Stimulated activated CD8-positive, alpha-beta memory T cell treated with anti-CD3 and anti-CD28 coated beads, Interleukin-15, amount 100 ng/mL, for 4 hours (primary cell): ENCODE measurements at regions not wholly inside any gene's neighbourhood (a gene's known extent, or its start where the extent isn't known, plus 50 kb on each side); places are given as distances from the start of the nearest gene placed in this dataset.
"Not testable (repeated sequence)": the region's sequence is repeated elsewhere in the genome, so short reads cannot be mapped to it uniquely, and the experiment has no call there.

Experiments used
- DNase-seq, 2 donors: peaks; one replicate each; pipeline ENCODE4 v3.0.0-alpha.2; 2020; ENCODE audit warnings: low read depth in 2 of 2

GRCh38 chr14:19126269-19127051 lies 159.2 kb downstream of the POTEM start:
- DNase-seq: not testable (repeated sequence)

GRCh38 chr14:19127664-19128435 lies 160.6 kb downstream of the POTEM start:
- DNase-seq: not testable (repeated sequence)

GRCh38 chr14:19131553-19131952 lies 164.3 kb downstream of the POTEM start:
- not testable (repeated sequence) for DNase-seq

- not testable (repeated sequence) for DNase-seq
Measured at GRCh38 chr14:19132013-19132835, 165.0 kb downstream of the POTEM start.

GRCh38 chr14:19132836-19133120 lies 165.5 kb downstream of the POTEM start:
- not testable (repeated sequence) for DNase-seq

GRCh38 chr14:19157106-19157709 lies 190.0 kb downstream of the POTEM start:
- DNase-seq: not testable (repeated sequence)

GRCh38 chr14:19158012-19158411 lies 190.8 kb downstream of the POTEM start:
- DNase-seq: not testable (repeated sequence)

- not testable (repeated sequence) for DNase-seq
Measured at GRCh38 chr14:19158588-19158987, 191.4 kb downstream of the POTEM start.

- DNase-seq: not testable (repeated sequence)
Measured at GRCh38 chr14:19159003-19159625, 191.9 kb downstream of the POTEM start.

GRCh38 chr14:19160379-19160778 lies 193.1 kb downstream of the POTEM start:
- not testable (repeated sequence) for DNase-seq

GRCh38 chr14:19161251-19162033 lies 194.2 kb downstream of the POTEM start:
- not testable (repeated sequence) for DNase-seq

GRCh38 chr14:19162034-19162706 lies 194.9 kb downstream of the POTEM start:
- DNase-seq: not testable (repeated sequence)

- DNase-seq: not testable (repeated sequence)
Measured at GRCh38 chr14:19162920-19163319, 195.7 kb downstream of the POTEM start.

GRCh38 chr14:19163891-19164290 lies 196.7 kb downstream of the POTEM start:
- DNase-seq: not testable (repeated sequence)

GRCh38 chr14:19164426-19164825 lies 197.2 kb downstream of the POTEM start:
- not testable (repeated sequence) for DNase-seq

- DNase-seq: not testable (repeated sequence)
Measured at GRCh38 chr14:19166056-19166455, 198.8 kb downstream of the POTEM start.

GRCh38 chr14:19167454-19168190 lies 200.4 kb downstream of the POTEM start:
- DNase-seq: not testable (repeated sequence)

GRCh38 chr14:19168261-19168660 lies 201.0 kb downstream of the POTEM start:
- DNase-seq: not testable (repeated sequence)
